ENCODE measurements at regions not wholly inside any gene's neighbourhood (a gene's known extent, or its start where the extent isn't known, plus 50 kb on each side); places are given as distances from the start of the nearest gene placed in this dataset.

DNA sequence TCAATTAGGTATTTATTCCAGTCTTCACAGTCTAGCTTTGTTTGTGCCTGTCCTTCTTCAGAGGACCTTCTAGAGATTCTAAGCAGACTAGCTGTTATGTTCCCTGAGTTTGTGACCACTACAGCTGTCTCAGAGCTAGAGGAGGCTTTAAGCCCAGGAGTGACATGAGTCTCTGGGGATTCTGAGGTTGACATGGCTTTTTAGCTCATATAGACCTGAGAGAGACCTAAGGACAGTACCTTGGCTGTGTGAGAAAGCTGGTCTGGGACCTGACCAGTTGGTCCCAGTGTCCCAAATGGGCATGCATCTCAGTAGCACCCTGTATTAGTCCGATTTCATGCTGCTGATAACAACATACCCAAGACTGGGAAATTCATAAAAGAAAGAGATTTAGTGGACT lies 330.2 kb downstream of the DIPK2A start:
- no peaks in the 10 kb centered on the region for H3K36me3 ChIP-seq (ENCODE audit: insufficient read depth, low read length, poor library complexity, severe bottlenecking)
- intact Hi-C loops (cut with micrococcal nuclease; ENCODE audit: unreplicated experiment) = no loop called here
- no TSS peak for BruUV-seq (replicated peaks)
- TF ChIP-seq, protein P1, sequence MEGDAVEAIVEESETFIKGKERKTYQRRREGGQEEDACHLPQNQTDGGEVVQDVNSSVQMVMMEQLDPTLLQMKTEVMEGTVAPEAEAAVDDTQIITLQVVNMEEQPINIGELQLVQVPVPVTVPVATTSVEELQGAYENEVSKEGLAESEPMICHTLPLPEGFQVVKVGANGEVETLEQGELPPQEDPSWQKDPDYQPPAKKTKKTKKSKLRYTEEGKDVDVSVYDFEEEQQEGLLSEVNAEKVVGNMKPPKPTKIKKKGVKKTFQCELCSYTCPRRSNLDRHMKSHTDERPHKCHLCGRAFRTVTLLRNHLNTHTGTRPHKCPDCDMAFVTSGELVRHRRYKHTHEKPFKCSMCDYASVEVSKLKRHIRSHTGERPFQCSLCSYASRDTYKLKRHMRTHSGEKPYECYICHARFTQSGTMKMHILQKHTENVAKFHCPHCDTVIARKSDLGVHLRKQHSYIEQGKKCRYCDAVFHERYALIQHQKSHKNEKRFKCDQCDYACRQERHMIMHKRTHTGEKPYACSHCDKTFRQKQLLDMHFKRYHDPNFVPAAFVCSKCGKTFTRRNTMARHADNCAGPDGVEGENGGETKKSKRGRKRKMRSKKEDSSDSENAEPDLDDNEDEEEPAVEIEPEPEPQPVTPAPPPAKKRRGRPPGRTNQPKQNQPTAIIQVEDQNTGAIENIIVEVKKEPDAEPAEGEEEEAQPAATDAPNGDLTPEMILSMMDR (conservative IDR thresholded peaks at IDR 0.05; ENCODE audit: low read depth, low read length) = no peak
- TF ChIP-seq EZH2 (IDR thresholded peaks at IDR 0.05; ENCODE audit: borderline replicate concordance, low read depth, low read length, poor library complexity, severe bottlenecking) = no peak
- H3K27ac ChIP-seq (ENCODE audit: low read depth, low read length, poor library complexity, severe bottlenecking) = no peak overlapping the region
- CTCF ChIA-PET = no interaction called here
- no peaks in the 10 kb centered on the region for H3K4me1 ChIP-seq (ENCODE audit: insufficient read depth, low read length, poor library complexity, severe bottlenecking)
- no peak for DNase-seq (ENCODE audit: low spot score)
- POLR2A ChIA-PET (ENCODE audit: low non-redundant PET) = no interaction called here
- H3K27me3 ChIP-seq (replicated peaks; ENCODE audit: insufficient read depth, low read depth, low read length, poor library complexity) = no peaks in the 10 kb centered on the region
- H3K9me3 ChIP-seq (ENCODE audit: low read depth, low read length, poor library complexity, severe bottlenecking) = no peaks in the 10 kb centered on the region
- no peak overlapping the region for H3K4me3 ChIP-seq (ENCODE audit: low read depth, low read length, poor library complexity, severe bottlenecking)

DNA sequence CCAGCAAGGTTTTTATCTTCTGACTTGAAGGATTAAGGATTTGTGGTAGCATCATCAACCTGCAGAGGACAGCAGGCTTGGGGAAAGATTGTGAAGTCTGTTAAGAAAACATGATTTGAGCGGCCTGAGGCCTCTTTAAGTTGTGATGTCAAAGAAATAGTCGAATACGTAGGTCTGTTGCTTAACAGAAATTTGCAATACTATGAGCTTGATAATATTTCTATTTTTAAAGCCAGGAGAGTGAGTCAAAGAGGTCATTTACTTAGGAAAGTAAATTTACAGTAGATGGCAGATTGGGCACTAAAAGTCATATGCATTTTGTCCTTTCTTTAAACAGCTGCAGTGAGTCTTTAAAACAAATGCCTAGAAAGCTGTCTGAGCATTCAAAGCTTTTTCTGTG lies 336.3 kb downstream of the DIPK2A start:
- no peak for TF ChIP-seq EZH2 (IDR thresholded peaks at IDR 0.05; ENCODE audit: borderline replicate concordance, low read depth, low read length, poor library complexity, severe bottlenecking)
- TF ChIP-seq, protein P1 (conservative IDR thresholded peaks at IDR 0.05; ENCODE audit: low read depth, low read length) = no peak
- no peak for DNase-seq (ENCODE audit: low spot score)
- H3K27ac ChIP-seq (ENCODE audit: low read depth, low read length, poor library complexity, severe bottlenecking) = no peak overlapping the region
- no TSS peak for BruUV-seq (replicated peaks)
- intact Hi-C loops (cut with micrococcal nuclease; ENCODE audit: unreplicated experiment) = no loop called here
- no peaks in the 10 kb centered on the region for H3K4me1 ChIP-seq (ENCODE audit: insufficient read depth, low read length, poor library complexity, severe bottlenecking)
- no peaks in the 10 kb centered on the region for H3K27me3 ChIP-seq (replicated peaks; ENCODE audit: insufficient read depth, low read depth, low read length, poor library complexity)
- H3K36me3 ChIP-seq (ENCODE audit: insufficient read depth, low read length, poor library complexity, severe bottlenecking) = no peaks in the 10 kb centered on the region
- ChIA-PET CTCF (no interaction called here), POLR2A (ENCODE audit: low non-redundant PET) (no interaction called here)
- H3K9me3 ChIP-seq (ENCODE audit: low read depth, low read length, poor library complexity, severe bottlenecking) = no peaks in the 10 kb centered on the region
- H3K4me3 ChIP-seq (ENCODE audit: low read depth, low read length, poor library complexity, severe bottlenecking) = no peak overlapping the region

DNA sequence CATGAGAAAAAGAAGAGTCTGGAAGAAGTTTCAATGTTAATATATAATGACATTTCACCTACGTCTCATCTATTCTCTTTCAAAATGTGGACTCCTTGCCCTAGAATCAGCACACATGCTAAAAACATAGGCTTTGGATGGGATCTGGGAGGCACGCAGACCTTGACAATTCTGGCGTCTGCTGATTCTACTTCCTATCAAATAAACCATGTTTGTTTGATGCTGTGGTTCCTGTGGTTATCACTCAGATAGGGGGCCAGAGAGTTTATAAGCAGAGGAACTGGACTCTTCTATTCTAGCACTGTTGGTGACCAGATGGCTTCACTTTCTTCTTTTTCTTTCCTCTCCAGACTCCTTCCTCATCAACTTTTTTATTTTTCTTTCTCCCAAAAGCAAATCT lies 336.8 kb downstream of the DIPK2A start:
- ChIA-PET CTCF (no interaction called here), POLR2A (ENCODE audit: low non-redundant PET) (no interaction called here)
- no peak overlapping the region for H3K27ac ChIP-seq (ENCODE audit: low read depth, low read length, poor library complexity, severe bottlenecking)
- TF ChIP-seq EZH2 (IDR thresholded peaks at IDR 0.05; ENCODE audit: borderline replicate concordance, low read depth, low read length, poor library complexity, severe bottlenecking) = no peak
- TF ChIP-seq, protein P1 (conservative IDR thresholded peaks at IDR 0.05; ENCODE audit: low read depth, low read length) = no peak
- intact Hi-C loops (cut with micrococcal nuclease; ENCODE audit: unreplicated experiment) = no loop called here
- no peak for DNase-seq (ENCODE audit: low spot score)
- H3K27me3 ChIP-seq (replicated peaks; ENCODE audit: insufficient read depth, low read depth, low read length, poor library complexity) = no peaks in the 10 kb centered on the region
- no TSS peak for BruUV-seq (replicated peaks)
- H3K4me3 ChIP-seq (ENCODE audit: low read depth, low read length, poor library complexity, severe bottlenecking) = no peak overlapping the region
- no peaks in the 10 kb centered on the region for H3K9me3 ChIP-seq (ENCODE audit: low read depth, low read length, poor library complexity, severe bottlenecking)
- H3K4me1 ChIP-seq (ENCODE audit: insufficient read depth, low read length, poor library complexity, severe bottlenecking) = no peaks in the 10 kb centered on the region
- no peaks in the 10 kb centered on the region for H3K36me3 ChIP-seq (ENCODE audit: insufficient read depth, low read length, poor library complexity, severe bottlenecking)

Data from A673 (cell line).